Esophagus squamous epithelium (tissue), 4 donors: ENCODE measurements at regions not wholly inside any gene's neighbourhood (a gene's known extent, or its start where the extent isn't known, plus 50 kb on each side); places are given as distances from the start of the nearest gene placed in this dataset.

Experiments used
- CTCF ChIP-seq, 6 experiments: fragments of 450-650 bp in 4 of 6; fragments of 200-600 bp in 2 of 6; sonication (generic) in 2 of 6; IDR thresholded peaks; one replicate each; pipeline ENCODE4 v1.5.1; 2016 to 2019; ENCODE audit warnings: antibody characterized with exemption in 6 of 6, mild to moderate bottlenecking in 4 of 6, moderate library complexity in 4 of 6
- POLR2A ChIP-seq, 4 donors: fragments of 450-650 bp; IDR thresholded peaks; one replicate each; pipeline ENCODE4 v1.6.1; 2017; ENCODE audit warnings: antibody characterized with exemption in 4 of 4, mild to moderate bottlenecking in 4 of 4, moderate library complexity in 3 of 4

- TF ChIP-seq CTCF (IDR thresholded peaks at IDR 0.05) (no peak), POLR2A (IDR thresholded peaks at IDR 0.05) (no peak)
Observed at GRCh38 chr7:118777308-118777707, 552.8 kb downstream of the ANKRD7 start.
